GM12864 (cell line): ENCODE measurements at regions not wholly inside any gene's neighbourhood (a gene's known extent, or its start where the extent isn't known, plus 50 kb on each side); places are given as distances from the start of the nearest gene placed in this dataset.

Experiments
- DNase-seq: peaks from one replicate; pipeline ENCODE4 v3.0.0-alpha.2; 2011; ENCODE audit warnings: low read depth
- H3K4me3 ChIP-seq: 2 replicates; pipeline ENCODE4 v1.5.1; 2011; ENCODE audit warnings: mild to moderate bottlenecking, low read depth, low read length, control low read depth
- TF ChIP-seq, protein P1 (sequence below): IDR thresholded peaks from 2 replicates; pipeline ENCODE4 v1.5.1; 2011; ENCODE audit warnings: low read depth, mild to moderate bottlenecking, moderate library complexity, low read length, control low read depth, inconsistent platforms; ENCODE audit errors: missing control alignments

DNA sequence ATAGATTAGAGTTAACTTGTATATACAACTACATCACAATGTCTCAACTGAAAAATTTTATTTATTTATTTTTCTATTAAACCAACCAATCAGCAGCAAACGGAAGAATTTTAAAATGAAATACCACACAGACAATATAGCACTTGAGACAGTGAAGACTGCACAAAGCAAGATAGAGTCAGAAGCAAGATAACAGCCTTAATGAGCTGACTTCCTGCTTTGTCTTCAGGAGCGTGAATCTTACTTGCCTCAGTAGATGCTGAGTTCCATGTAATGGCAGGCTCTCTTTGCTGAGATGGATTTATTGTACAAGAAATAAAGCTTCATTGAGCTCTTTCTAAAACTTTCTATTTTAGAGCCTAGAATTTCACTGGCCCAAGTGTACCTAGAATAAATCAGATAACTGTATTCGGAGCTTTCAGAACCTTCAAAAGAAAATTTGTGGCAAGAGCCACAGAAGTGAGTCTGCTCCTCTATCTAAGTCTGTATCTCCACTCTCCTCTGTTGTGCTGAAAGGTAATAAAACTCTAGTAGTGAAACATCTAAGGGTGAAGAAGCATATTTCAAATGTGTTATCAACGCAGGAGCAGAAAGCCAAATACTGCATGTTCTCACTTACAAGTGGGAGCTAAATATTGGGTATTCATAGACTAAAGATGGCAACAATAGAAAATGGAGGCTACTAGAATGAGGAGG lies 83.3 kb upstream of the ANKRD55 start:
- no peak for DNase-seq
- TF ChIP-seq, protein P1, sequence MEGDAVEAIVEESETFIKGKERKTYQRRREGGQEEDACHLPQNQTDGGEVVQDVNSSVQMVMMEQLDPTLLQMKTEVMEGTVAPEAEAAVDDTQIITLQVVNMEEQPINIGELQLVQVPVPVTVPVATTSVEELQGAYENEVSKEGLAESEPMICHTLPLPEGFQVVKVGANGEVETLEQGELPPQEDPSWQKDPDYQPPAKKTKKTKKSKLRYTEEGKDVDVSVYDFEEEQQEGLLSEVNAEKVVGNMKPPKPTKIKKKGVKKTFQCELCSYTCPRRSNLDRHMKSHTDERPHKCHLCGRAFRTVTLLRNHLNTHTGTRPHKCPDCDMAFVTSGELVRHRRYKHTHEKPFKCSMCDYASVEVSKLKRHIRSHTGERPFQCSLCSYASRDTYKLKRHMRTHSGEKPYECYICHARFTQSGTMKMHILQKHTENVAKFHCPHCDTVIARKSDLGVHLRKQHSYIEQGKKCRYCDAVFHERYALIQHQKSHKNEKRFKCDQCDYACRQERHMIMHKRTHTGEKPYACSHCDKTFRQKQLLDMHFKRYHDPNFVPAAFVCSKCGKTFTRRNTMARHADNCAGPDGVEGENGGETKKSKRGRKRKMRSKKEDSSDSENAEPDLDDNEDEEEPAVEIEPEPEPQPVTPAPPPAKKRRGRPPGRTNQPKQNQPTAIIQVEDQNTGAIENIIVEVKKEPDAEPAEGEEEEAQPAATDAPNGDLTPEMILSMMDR = no peak
- no peak overlapping the region for H3K4me3 ChIP-seq

DNA sequence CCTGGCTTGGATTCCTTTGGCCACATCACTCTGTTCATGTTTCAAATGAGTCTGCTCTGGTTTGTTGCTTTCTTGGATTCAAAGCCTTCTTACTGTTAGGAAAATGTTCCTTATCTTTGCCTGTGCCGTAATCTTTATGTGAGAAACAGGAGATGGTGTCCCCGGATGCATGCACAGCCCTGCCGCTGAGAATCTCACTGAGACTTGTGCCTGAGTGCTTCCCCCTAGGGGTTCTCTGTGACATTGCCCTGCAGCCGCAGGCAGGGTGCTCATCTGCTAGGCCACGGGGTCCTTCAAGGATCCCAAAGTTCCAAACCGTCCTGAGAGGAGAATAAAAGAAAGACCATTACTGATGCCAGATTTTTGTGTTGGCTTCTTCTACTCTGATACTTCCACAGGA lies 81.4 kb upstream of the ANKRD55 start:
- TF ChIP-seq, protein P1 = peak; percentile 89
- H3K4me3 ChIP-seq = no peak overlapping the region
- DNase-seq = no peak

DNA sequence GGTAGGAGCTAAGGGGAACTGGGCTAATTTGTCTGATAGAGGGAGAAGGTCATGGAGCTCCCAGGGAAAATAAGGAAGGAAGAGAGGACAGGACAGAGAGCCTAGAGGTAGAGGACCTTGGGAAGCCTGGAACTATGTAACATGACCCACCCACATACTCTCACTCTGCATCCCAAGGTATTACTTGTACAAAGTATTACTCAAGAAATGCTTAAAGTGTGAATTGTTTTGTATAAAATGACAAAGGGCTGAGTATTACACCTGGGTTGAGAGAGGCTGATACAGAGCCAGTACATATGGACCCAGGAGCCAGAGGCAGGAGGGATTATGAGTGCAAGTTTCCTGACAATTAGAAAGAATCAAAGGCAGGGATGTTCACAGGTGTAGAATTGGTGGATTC lies 80.5 kb upstream of the ANKRD55 start:
- TF ChIP-seq, protein P1 = no peak
- no peak for DNase-seq
- no peak overlapping the region for H3K4me3 ChIP-seq

DNA sequence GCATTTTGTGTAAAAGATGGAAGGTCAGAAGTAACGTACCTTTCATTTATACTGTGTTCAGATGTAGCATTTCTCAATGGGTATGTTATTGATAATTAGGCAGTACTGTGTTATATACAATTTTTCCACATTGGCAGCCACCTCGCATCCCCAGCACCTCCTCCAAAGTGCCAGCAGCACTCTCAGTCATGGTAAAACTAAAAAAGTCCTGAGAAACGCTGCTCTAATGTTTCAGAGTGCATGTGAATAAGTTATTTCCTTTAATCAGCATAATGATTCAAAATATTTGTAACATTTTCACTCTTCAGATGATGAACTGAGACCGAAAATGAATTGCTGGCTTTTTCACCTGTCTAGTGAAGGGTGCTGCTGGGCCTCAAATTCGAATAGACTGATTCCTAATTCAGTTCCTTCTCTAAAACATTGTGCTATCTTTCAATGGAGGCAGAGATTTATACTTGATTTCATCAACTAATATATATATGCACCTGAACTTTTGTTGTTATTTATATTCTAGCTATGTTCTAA lies 79.9 kb upstream of the ANKRD55 start:
- DNase-seq = no peak
- no peak overlapping the region for H3K4me3 ChIP-seq
- TF ChIP-seq, protein P1 = no peak

DNA sequence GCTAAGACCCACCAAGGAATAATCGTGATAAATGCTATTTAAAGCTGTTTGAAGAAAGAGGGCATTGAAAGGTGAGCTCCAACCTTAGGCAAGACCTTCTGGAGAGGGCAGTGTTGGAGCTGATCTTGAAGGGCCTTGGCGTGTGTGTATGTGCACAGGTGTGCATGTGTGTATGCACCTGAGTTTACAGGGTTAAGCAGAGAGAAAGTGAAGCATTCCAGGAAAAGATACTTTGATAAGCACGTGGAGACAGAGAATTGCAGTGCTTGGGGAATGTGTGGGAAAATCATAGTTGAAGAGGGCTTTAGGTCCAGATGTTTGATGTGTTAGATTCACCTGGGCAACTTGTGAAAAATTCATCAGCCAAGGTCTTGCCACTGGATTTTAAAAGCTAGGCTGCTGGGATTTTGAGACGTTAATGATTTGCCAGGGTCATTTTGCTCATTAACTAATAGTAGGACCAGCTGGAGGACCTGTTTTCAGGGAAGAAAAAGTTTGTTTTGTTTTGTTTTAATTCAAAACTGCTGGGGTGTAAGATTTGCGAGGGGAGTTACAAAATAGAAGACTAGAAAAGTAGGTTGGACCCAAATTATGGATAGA lies 78.3 kb upstream of the ANKRD55 start:
- no peak overlapping the region for H3K4me3 ChIP-seq
- DNase-seq = no peak
- TF ChIP-seq, protein P1 = no peak

DNA sequence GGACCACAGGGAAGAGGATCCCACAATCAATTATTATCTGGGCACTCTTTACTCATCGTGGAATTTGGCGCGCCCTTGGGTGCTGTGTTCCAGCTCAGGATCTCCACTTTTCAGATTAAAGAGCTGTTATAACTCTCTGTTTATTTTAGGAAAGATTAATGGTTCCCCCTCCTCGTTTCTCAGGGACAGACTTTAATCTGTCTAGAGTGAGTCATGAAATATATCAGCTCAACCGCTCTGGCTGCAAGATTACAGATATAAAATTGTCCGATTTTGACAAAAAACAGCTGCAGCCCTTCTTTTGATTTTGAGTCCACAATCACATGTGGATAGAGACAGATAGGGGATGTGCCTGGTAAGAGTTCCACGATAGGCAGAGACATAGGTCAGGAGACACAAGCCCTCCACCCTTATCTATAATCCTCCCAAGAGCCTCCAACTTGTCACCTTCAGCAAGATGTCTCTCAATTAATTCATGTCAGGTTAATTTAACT lies 77.6 kb upstream of the ANKRD55 start:
- DNase-seq = no peak
- H3K4me3 ChIP-seq = no peak overlapping the region
- TF ChIP-seq, protein P1 = no peak
